SK-N-SH (cell line): ENCODE measurements at regions not wholly inside any gene's neighbourhood (a gene's known extent, or its start where the extent isn't known, plus 50 kb on each side); places are given as distances from the start of the nearest gene placed in this dataset.

Source experiments
- CTCF ChIA-PET: fragments of 300-600, 350-600 bp; formaldehyde crosslinking; extraction: SDS; loops from one replicate; lab custom pipeline; 2021; lab: Yijun Ruan, JAX
- POLR2A ChIA-PET: fragments of 350-600 bp; sonication (Branson Sonifier 250); formaldehyde crosslinking; extraction: SDS; loops from one replicate; lab custom pipeline; 2020; ENCODE audit warnings: antibody characterized with exemption, inconsistent platforms; lab: Yijun Ruan, JAX
- DNase-seq: peaks from one replicate; pipeline ENCODE4 v3.0.0; 2012
- H2AFZ ChIP-seq: fragments of 200-600 bp; sonication (generic); 2 replicates; pipeline ENCODE4 v1.8.1; 2016; ENCODE audit warnings: antibody characterized with exemption, mild to moderate bottlenecking, low read depth
- H3F3A ChIP-seq: fragments of 200-600 bp; sonication (generic); replicated peaks from 2 replicates; pipeline ENCODE3; 2016; ENCODE audit warnings: antibody characterized with exemption, mild to moderate bottlenecking; ENCODE audit not compliant: insufficient read depth
- H3K27ac ChIP-seq, 2 experiments: fragments of 200-500 bp in 1 of 2; fragments of 200-600 bp in 1 of 2; sonication (Bioruptor generic) in 1 of 2; sonication (generic), shearing (Covaris generic) in 1 of 2; 2 replicates each; pipeline versions ENCODE4 v1.5.1 to v1.6.1; 2014 to 2016; ENCODE audit warnings: low read depth in 2 of 2, inconsistent platforms in 1 of 2, low read length in 1 of 2, mild to moderate bottlenecking in 1 of 2, mixed read lengths in 1 of 2
- H3K27me3 ChIP-seq: fragments of 200-600 bp; sonication (generic), shearing (Covaris generic); 2 replicates; pipeline ENCODE4 v1.6.1; 2016; ENCODE audit warnings: mixed run types; ENCODE audit not compliant: insufficient read depth
- H3K36me3 ChIP-seq, 2 experiments: fragments of 200-500 bp in 1 of 2; fragments of 200-600 bp in 1 of 2; sonication (Bioruptor generic) in 1 of 2; sonication (generic) in 1 of 2; replicated peaks in 1 of 2; 2 replicates each; pipeline versions ENCODE3 to v1.5.1; 2014 to 2016; ENCODE audit warnings: low read length in 1 of 2, mild to moderate bottlenecking in 1 of 2; ENCODE audit not compliant: insufficient read depth in 2 of 2, control insufficient read depth in 1 of 2
- H3K4me1 ChIP-seq, 2 experiments: fragments of 200-500 bp in 1 of 2; fragments of 200-600 bp in 1 of 2; sonication (Bioruptor generic) in 1 of 2; sonication (generic), shearing (Covaris generic) in 1 of 2; 2 replicates each; pipeline versions ENCODE4 v1.5.1 to v1.6.1; 2014 to 2016; ENCODE audit warnings: low read depth in 1 of 2, low read length in 1 of 2, mixed run types in 1 of 2; ENCODE audit not compliant: insufficient read depth in 2 of 2, control insufficient read depth in 1 of 2
- H3K4me2 ChIP-seq: fragments of 200-600 bp; sonication (generic), shearing (Covaris generic); 2 replicates; pipeline ENCODE4 v1.6.1; 2017; ENCODE audit warnings: mixed run types
- H3K4me3 ChIP-seq, 2 experiments: fragments of 200-500 bp in 1 of 2; fragments of 200-600 bp in 1 of 2; sonication (Bioruptor generic) in 1 of 2; sonication (generic), shearing (Covaris generic) in 1 of 2; 2 replicates each; pipeline versions ENCODE4 v1.5.1 to v1.8.1; 2014 to 2016; ENCODE audit warnings: low read depth in 2 of 2, inconsistent platforms in 1 of 2, low read length in 1 of 2, mild to moderate bottlenecking in 1 of 2, mixed read lengths in 1 of 2, moderate library complexity in 1 of 2
- H3K79me2 ChIP-seq: fragments of 200-600 bp; sonication (generic); 2 replicates; pipeline ENCODE4 v1.8.1; 2017; ENCODE audit warnings: mild to moderate bottlenecking; ENCODE audit not compliant: insufficient read depth
- H3K9ac ChIP-seq: fragments of 200-600 bp; sonication (generic); 2 replicates; pipeline ENCODE4 v1.6.1; 2017; ENCODE audit warnings: mixed run types
- H3K9me2 ChIP-seq: fragments of 200-600 bp; sonication (generic); 2 replicates; pipeline ENCODE4 v1.6.1; 2017; ENCODE audit warnings: mixed run types
- H3K9me3 ChIP-seq: fragments of 200-600 bp; sonication (generic); 2 replicates; pipeline ENCODE4 v1.6.1; 2017; ENCODE audit warnings: mixed run types, mild to moderate bottlenecking, moderate library complexity
- H4K20me1 ChIP-seq: fragments of 200-600 bp; sonication (generic); 2 replicates; pipeline ENCODE4 v1.6.1; 2017; ENCODE audit warnings: mild to moderate bottlenecking, mixed run types; ENCODE audit not compliant: insufficient read depth
- CHD2 ChIP-seq: fragments of 150-350 bp; IDR thresholded peaks from 2 replicates; pipeline ENCODE4 v1.6.1; 2018; ENCODE audit warnings: low read length; ENCODE audit not compliant: partially characterized antibody
- EP300 ChIP-seq, 2 experiments: IDR thresholded peaks; 2 replicates each; pipeline versions ENCODE4 v1.4.0 to v1.6.1; 2012; ENCODE audit warnings: borderline replicate concordance in 1 of 2, low read depth in 1 of 2, low read length in 1 of 2
- FOSL2 ChIP-seq: IDR thresholded peaks from 2 replicates; pipeline ENCODE4 v1.4.0; 2012; ENCODE audit warnings: low read depth, mild to moderate bottlenecking, moderate library complexity, borderline replicate concordance
- GABPA ChIP-seq: IDR thresholded peaks from 2 replicates; pipeline ENCODE4 v1.4.0; 2012; ENCODE audit warnings: low read depth, mild to moderate bottlenecking
- GATA2 ChIP-seq: sonication (generic); formaldehyde crosslinking; IDR thresholded peaks from 2 replicates; pipeline ENCODE4 v1.5.0; 2020; ENCODE audit warnings: mild to moderate bottlenecking, missing genetic modification reagents
- JUND ChIP-seq: IDR thresholded peaks from 2 replicates; pipeline ENCODE4 v1.4.0; 2012
- MAX ChIP-seq: IDR thresholded peaks from 2 replicates; pipeline ENCODE4 v1.4.0; 2012; ENCODE audit warnings: low read depth
- NFIC ChIP-seq: IDR thresholded peaks from 2 replicates; pipeline ENCODE4 v1.4.0; 2012; ENCODE audit warnings: borderline replicate concordance
- PBX3 ChIP-seq: IDR thresholded peaks from 2 replicates; pipeline ENCODE4; 2012
- POLR2AphosphoS5 ChIP-seq: IDR thresholded peaks from 2 replicates; pipeline ENCODE4 v1.6.1; 2012; ENCODE audit warnings: low read depth, low read length
- RCOR1 ChIP-seq: fragments of 150-350 bp; IDR thresholded peaks from 2 replicates; pipeline ENCODE4 v1.6.1; 2017; ENCODE audit warnings: antibody characterized with exemption, low read length
- REST ChIP-seq: IDR thresholded peaks from 2 replicates; pipeline ENCODE4 v1.6.1; 2012; ENCODE audit warnings: mild to moderate bottlenecking, low read depth, low read length, moderate library complexity
- RFX5 ChIP-seq: IDR thresholded peaks from 2 replicates; pipeline ENCODE4 v1.6.1; 2012; ENCODE audit warnings: mild to moderate bottlenecking, improper control_type of control experiment, low read length
- SMC3 ChIP-seq: IDR thresholded peaks from 2 replicates; pipeline ENCODE4 v1.6.1; 2012; ENCODE audit warnings: low read depth, low read length, improper control_type of control experiment
- TCF12 ChIP-seq: IDR thresholded peaks from 2 replicates; pipeline ENCODE4 v1.4.0; 2012
- USF2 ChIP-seq: fragments of 150-350 bp; IDR thresholded peaks from 2 replicates; pipeline ENCODE4 v1.6.1; 2017; ENCODE audit warnings: antibody characterized with exemption, low read length, low read depth, borderline replicate concordance
- WGBS: methylation state at CpG from one replicate; pipeline ENCODE4 v1.1.6; 2017; ENCODE audit warnings: low lambda C conversion rate; 5-methylcytosine and 5-hydroxymethylcytosine counted together
- TF ChIP-seq, protein P1 (sequence below): IDR thresholded peaks from 2 replicates; pipeline ENCODE4 v1.4.0; 2012; ENCODE audit warnings: low read depth, borderline replicate concordance

- Histone ChIP-seq H3K9me3 (no peaks in the 10 kb centered on the region), H3K4me1 (no peaks in the 10 kb centered on the region), H3K36me3 (no peaks in the 10 kb centered on the region), H3F3A (no peaks in the 10 kb centered on the region), H2AFZ (no peak overlapping the region)
- no peak for DNase-seq
- TF ChIP-seq, protein P1, sequence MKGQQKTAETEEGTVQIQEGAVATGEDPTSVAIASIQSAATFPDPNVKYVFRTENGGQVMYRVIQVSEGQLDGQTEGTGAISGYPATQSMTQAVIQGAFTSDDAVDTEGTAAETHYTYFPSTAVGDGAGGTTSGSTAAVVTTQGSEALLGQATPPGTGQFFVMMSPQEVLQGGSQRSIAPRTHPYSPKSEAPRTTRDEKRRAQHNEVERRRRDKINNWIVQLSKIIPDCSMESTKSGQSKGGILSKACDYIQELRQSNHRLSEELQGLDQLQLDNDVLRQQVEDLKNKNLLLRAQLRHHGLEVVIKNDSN: no peak
- no peak for TF ChIP-seq NFIC
- TF ChIP-seq CHD2: no peak
- no peak for TF ChIP-seq GABPA
- no peak for TF ChIP-seq PBX3
- TF ChIP-seq TCF12: no peak
- no peak for TF ChIP-seq RCOR1
- TF ChIP-seq USF2: no peak
- TF ChIP-seq, all 33 proteins: peak for 0
- Histone ChIP-seq H3K27me3 (no peaks in the 10 kb centered on the region), H3K27ac (no peak overlapping the region), H3K9ac (no peak overlapping the region), H3K4me2 (no peak overlapping the region), H3K9me2 (no peaks in the 10 kb centered on the region), H3K4me3 (no peak overlapping the region), H4K20me1 (no peaks in the 10 kb centered on the region), H3K79me2 (no peaks in the 10 kb centered on the region)
- ChIA-PET POLR2A (no interaction called here), CTCF (no interaction called here)
Measured at GRCh38 chrX:28205126-28205525, 223.9 kb upstream of the DCAF8L1 start.

DNA sequence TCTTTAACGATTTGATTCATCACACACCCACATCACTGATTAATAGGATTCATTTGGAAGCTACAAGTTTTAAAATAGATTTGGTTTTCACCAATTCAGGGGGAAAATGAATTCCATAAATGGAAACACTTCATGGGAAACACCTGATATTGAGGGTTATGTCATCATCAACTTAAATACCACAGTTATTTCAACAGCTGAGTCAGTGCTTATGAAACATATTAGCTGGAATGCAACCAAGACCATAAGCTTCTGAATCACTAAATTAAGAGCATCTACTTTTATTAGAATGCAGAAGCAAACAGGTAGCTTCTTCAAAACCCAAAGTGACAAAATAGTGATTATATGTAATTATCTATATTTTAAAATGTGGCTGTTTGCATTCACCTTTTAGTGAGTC, 207.8 kb upstream of the DCAF8L1 start:
- ChIA-PET POLR2A (no interaction called here), CTCF (no interaction called here)
- H3K27ac ChIP-seq: no peak overlapping the region
- H3K4me3 ChIP-seq: no peak overlapping the region
- H3F3A ChIP-seq: no peaks in the 10 kb centered on the region
- DNase-seq: no peak
- H3K9me2 ChIP-seq: no peaks in the 10 kb centered on the region
- H3K36me3 ChIP-seq: no peaks in the 10 kb centered on the region
- WGBS: 0% methylated on average over 1 of the region's 1 CpG
- no peaks in the 10 kb centered on the region for H4K20me1 ChIP-seq
- TF ChIP-seq CHD2 (no peak), SMC3 (no peak), POLR2AphosphoS5 (no peak), JUND (0 out of 2 replicates have a peak, but pooled peaks have one; percentile 8), EP300 (IDR thresholded peaks at IDR 0.05; ENCODE audit: borderline replicate concordance in 1 of 2, low read depth in 1 of 2, low read length in 1 of 2) (no peak), RCOR1 (no peak), MAX (no peak), REST (no peak), RFX5 (no peak), FOSL2 (peak; percentile 40; the same call in 1 of the 2 replicates), GATA2 (CRISPR knock-in tag) (no peak)
- TF ChIP-seq, protein P1: no peak
- H3K9me3 ChIP-seq: no peaks in the 10 kb centered on the region
- no peaks in the 10 kb centered on the region for H3K4me1 ChIP-seq
- H3K9ac ChIP-seq: no peak overlapping the region
- no peak overlapping the region for H2AFZ ChIP-seq
- no peaks in the 10 kb centered on the region; the same call in 1 of the 2 replicates for H3K27me3 ChIP-seq
- H3K79me2 ChIP-seq: no peaks in the 10 kb centered on the region
- H3K4me2 ChIP-seq: no peak overlapping the region
